ENCODE measurements at regions not wholly inside any gene's neighbourhood (a gene's known extent, or its start where the extent isn't known, plus 50 kb on each side); places are given as distances from the start of the nearest gene placed in this dataset.
A peak's percentile ranks its signal among the peaks of the same experiment; 100 is the strongest.
"Not testable (repeated sequence)": the region's sequence is repeated elsewhere in the genome, so short reads cannot be mapped to it uniquely, and the experiment has no call there.

- DNase-seq = not testable (repeated sequence)
These were observed 85.1 kb upstream of the MAP4 start for GRCh38 chr3:48101301-48101650.

GRCh38 chr3:48092270-48092669 lies 76.1 kb upstream of the MAP4 start:
- no peak for DNase-seq

DNA sequence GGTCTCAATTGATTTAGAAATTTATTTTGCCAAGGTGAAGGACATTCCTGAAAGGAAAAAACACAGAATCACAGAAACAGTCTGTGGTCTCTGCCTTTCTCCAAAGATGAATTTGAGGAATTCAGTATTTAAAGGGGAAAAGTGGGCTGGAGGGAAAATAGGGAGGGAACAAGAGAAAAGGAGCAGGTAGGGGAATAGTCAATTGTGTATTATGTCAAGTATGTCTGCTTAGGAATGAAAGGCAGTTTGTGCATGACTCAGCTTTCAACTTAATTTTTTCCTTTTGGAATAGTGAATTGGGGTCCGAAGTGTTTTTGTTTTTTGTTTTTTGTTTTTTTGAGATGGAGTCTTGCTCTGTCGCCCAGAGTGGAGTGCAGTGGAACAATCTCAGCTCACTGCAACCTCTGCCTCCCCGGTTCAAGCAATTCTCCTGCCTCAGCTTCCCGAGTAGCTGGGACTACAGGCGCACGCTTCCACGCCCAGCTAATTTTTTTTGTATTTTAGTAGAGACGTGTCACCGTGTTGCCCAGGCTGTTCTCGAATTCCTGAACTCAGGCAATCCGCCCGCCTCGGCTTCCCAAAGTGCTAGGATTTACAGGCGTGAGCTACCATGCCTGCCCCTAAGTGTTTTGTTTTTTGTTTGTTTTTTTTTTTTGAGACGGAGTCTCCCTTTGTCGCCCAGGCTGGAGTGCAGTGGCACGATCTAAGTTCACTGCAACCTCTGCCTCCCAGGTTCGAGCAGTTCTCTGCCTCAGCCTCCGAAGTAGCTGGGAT lies 74.1 kb upstream of the MAP4 start:
- DNase-seq = no peak

DNA sequence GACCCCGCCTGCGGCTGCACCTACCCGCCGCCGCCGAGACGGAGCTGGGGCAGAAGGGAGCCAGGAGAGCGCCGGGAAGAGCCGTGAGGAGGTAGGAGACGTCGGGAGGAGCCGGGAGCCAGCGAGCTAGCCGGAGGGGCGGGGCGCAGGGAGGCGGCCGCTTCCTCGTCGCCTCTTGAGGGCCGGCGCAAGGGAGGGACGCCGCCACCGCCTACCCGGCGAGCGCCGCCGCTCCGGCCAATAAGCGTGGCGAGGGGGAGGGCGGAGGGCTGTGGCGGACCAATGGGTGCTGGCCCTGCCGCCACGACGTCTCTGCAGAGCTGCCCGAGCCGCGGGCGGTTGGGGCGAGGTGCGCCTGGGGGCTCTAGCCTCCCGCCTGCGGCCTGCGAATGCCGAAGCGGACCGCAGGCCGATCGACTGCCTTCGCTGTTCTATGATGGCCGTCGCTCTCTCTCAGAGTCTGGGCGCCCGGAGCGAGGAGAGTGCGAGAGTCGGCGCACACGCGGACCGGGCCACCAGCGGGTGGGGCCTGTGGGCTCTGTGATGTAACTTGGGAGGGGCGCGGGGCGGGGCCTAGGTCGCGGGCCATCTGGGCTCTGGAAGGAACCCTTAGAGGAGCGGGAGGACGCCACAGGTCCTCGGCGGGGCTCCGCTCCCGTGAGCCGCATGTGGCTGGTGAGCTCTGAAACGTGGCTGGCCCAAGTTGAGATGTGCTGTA lies 72.7 kb upstream of the MAP4 start:
- DNase-seq = peak; percentile 54 to 99 (median 95)

GRCh38 chr3:48088056-48088748 lies 72.0 kb upstream of the MAP4 start:
- DNase-seq = peak in 29 of 56 donors; percentile 4 to 85 (median 37)

GRCh38 chr3:48086705-48087104 lies 70.5 kb upstream of the MAP4 start:
- no peak for DNase-seq

DNA sequence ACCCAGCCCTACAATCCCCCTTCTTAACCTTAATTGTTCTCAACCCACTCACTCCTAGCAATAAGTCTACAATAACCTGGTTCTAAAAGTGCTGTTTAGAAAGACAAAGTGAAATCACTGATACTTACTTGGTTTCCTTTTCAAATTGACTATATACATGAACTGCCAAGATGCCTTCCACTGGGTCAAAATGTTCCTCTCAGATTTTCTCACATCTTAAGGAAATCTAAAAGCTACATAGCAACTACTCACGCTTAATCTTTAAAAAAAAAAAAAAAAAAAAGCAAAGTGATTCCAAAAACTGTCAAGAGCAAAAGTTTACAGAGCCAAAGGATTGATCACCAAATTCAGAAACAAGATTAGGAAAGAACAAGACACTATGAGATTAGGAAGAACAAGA lies 68.7 kb upstream of the MAP4 start:
- DNase-seq = no peak

- no peak for DNase-seq
These were observed 68.0 kb upstream of the MAP4 start for GRCh38 chr3:48084170-48084569.

GRCh38 chr3:48082580-48083184 lies 66.5 kb upstream of the MAP4 start:
- DNase-seq = no peak

- no peak for DNase-seq
These were observed 61.6 kb upstream of the MAP4 start for GRCh38 chr3:48077815-48078214.

GRCh38 chr3:48070030-48070429 lies 53.8 kb upstream of the MAP4 start:
- no peak for DNase-seq

DNA sequence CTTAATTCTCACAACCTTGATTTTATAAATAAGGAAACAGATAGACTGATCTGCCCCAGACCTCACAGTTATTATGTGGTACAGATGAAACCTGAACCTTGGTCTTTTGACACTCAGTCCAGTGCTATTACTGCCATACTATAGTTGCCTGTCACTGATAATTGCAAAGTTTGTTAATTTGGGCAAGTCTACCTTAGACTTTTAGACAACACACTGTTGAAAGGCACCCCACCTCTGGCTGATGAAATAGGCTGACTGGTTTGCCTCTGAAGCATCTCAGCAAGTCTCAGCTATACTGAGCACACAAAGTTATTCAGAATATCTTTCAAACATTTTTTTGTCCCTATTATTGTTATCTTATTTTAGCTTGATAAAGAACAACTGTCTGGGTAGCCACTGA lies 53.1 kb upstream of the MAP4 start:
- no peak for DNase-seq

GRCh38 chr3:48068886-48069285 lies 52.7 kb upstream of the MAP4 start:
- DNase-seq = no peak

DNA sequence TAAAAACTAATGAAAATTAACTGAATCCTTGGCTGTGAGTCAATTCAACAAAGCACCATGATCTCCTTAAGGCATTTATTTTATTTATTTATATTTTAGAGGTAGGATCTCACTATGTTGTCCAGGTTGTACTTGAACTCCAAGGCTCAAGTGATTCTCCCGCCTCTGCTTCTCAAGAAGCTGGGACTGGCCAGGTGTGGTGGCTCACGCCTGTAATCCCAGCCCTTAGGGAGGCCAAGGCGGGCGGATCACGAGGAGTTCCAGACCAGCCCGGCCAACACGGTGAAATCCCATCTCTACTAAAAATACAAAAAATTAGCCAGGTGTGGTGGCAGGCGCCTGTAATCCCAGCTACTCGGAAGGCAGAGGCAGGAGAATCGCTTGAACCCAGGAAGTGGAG lies 52.1 kb upstream of the MAP4 start:
- DNase-seq = not testable (repeated sequence)

GRCh38 chr3:48067271-48067670 lies 51.1 kb upstream of the MAP4 start:
- DNase-seq = no peak

All from nucleus accumbens (tissue), 56 donors.